ENCODE measurements at regions not wholly inside any gene's neighbourhood (a gene's known extent, or its start where the extent isn't known, plus 50 kb on each side); places are given as distances from the start of the nearest gene placed in this dataset.

- no peak overlapping the region for H3K4me3 ChIP-seq (ENCODE audit: low read depth, low read length)
- no peak for TF ChIP-seq CTCF (IDR thresholded peaks at IDR 0.05; ENCODE audit: borderline replicate concordance, insufficient read depth, low read depth, low read length)
Measured at GRCh38 chr6:40131675-40132074, 197.4 kb upstream of the MOCS1 start.

GRCh38 chr6:40128127-40128526 lies 193.9 kb upstream of the MOCS1 start:
- H3K4me3 ChIP-seq (ENCODE audit: low read depth, low read length), result no peak overlapping the region
- TF ChIP-seq CTCF (IDR thresholded peaks at IDR 0.05; ENCODE audit: borderline replicate concordance, insufficient read depth, low read depth, low read length), result no peak

DNA sequence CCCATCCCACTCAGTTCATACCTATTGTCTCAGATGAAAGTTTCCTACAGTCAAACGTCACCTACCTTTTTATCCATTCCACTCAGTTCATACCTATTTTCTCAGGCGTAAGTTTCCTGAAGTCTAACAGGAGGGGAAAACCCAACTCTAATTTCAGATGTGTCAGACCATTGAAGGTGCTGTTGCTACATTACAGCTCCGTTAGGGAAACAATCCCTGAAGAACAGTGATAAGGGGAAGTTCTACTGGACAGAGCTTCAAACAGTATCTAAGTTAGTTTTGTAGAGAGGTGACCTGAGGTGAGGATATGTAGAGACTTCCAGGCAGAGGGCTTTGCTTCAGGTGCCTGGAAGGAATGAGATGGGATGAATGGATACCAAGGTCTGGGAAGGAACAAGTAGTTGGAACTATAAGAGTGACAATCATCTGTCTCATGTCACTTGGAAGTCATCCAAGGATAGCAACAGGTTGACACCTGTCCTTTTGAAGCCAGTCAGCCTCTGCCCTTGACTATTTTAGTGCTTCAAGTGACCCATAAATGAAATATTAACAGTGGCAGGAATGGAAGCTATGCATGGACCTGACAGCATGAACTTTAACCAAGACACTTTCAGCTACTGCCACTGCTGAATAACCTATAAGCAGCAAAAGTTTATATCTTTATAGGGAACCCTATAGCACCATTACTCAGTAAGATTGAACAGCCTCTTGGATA lies 191.6 kb upstream of the MOCS1 start:
- H3K4me3 ChIP-seq (ENCODE audit: low read depth, low read length), result no peak overlapping the region
- TF ChIP-seq CTCF (IDR thresholded peaks at IDR 0.05; ENCODE audit: borderline replicate concordance, insufficient read depth, low read depth, low read length), result no peak

- TF ChIP-seq CTCF (IDR thresholded peaks at IDR 0.05; ENCODE audit: borderline replicate concordance, insufficient read depth, low read depth, low read length), result no peak
- no peak overlapping the region for H3K4me3 ChIP-seq (ENCODE audit: low read depth, low read length)
Measured at GRCh38 chr6:40124924-40125323, 190.7 kb upstream of the MOCS1 start.

GRCh38 chr6:40116832-40117231 lies 182.6 kb upstream of the MOCS1 start:
- TF ChIP-seq CTCF (IDR thresholded peaks at IDR 0.05; ENCODE audit: borderline replicate concordance, insufficient read depth, low read depth, low read length), result no peak
- no peak overlapping the region for H3K4me3 ChIP-seq (ENCODE audit: low read depth, low read length)

GRCh38 chr6:40112350-40112749 lies 178.1 kb upstream of the MOCS1 start:
- no peak for TF ChIP-seq CTCF (IDR thresholded peaks at IDR 0.05; ENCODE audit: borderline replicate concordance, insufficient read depth, low read depth, low read length)
- H3K4me3 ChIP-seq (ENCODE audit: low read depth, low read length), result no peak overlapping the region

DNA sequence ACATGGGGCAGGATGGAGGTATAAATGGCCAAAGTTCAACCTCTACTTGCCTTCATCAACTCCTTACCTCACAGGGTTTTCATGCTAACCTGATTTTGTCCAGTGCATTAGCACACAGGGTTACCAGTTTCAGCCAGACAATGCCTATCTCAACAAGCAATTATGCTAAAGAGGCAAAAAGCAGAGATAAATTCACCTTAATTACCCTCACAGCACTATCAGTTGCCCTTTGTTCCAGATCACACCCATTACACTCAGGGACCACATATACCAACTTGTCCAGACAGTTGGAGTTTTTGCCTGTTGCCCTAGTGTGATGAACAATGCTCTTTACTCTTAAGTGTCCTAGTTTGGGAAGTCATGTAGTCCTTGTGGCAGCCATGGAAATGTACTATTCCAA lies 174.5 kb upstream of the MOCS1 start:
- TF ChIP-seq CTCF (IDR thresholded peaks at IDR 0.05; ENCODE audit: borderline replicate concordance, insufficient read depth, low read depth, low read length), result no peak
- H3K4me3 ChIP-seq (ENCODE audit: low read depth, low read length), result no peak overlapping the region
